Thymus (tissue), 11 donors: ENCODE measurements at regions not wholly inside any gene's neighbourhood (a gene's known extent, or its start where the extent isn't known, plus 50 kb on each side); places are given as distances from the start of the nearest gene placed in this dataset.

Experiments
- DNase-seq, 9 donors: peaks; one replicate each; pipeline ENCODE4 v3.0.0-alpha.2; 2013; ENCODE audit warnings: low spot score in 9 of 9, low read depth in 6 of 9, missing footprints in 1 of 9
- H3K27ac ChIP-seq, 2 donors: one replicate each; pipeline ENCODE4 v1.5.1; 2013; ENCODE audit warnings: control low read depth in 1 of 2, low read depth in 1 of 2, low read length in 1 of 2, mild to moderate bottlenecking in 1 of 2, moderate library complexity in 1 of 2
- H3K27me3 ChIP-seq, 2 donors: one replicate each; pipeline ENCODE4 v1.5.1; 2013; ENCODE audit warnings: low read length in 1 of 2; ENCODE audit not compliant: control insufficient read depth in 2 of 2, insufficient read depth in 1 of 2
- H3K36me3 ChIP-seq, 2 donors: one replicate each; pipeline ENCODE4 v1.5.1; 2013; ENCODE audit warnings: low read length in 1 of 2, mild to moderate bottlenecking in 1 of 2, moderate library complexity in 1 of 2; ENCODE audit not compliant: control insufficient read depth in 2 of 2, insufficient read depth in 2 of 2
- H3K4me1 ChIP-seq, 2 donors: one replicate each; pipeline ENCODE4 v1.5.1; 2013; ENCODE audit warnings: low read length in 2 of 2; ENCODE audit not compliant: control insufficient read depth in 2 of 2, insufficient read depth in 2 of 2
- H3K4me3 ChIP-seq, 2 donors: one replicate each; pipeline ENCODE4 v1.5.1; 2013; ENCODE audit warnings: low read length in 2 of 2, control low read depth in 1 of 2, mild to moderate bottlenecking in 1 of 2
- H3K9me3 ChIP-seq, 2 donors: one replicate each; pipeline ENCODE4 v1.5.1; 2013; ENCODE audit warnings: low read length in 1 of 2, mild to moderate bottlenecking in 1 of 2; ENCODE audit not compliant: control insufficient read depth in 2 of 2, insufficient read depth in 1 of 2
- WGBS: extraction: QIAGEN DNeasy Blood & Tissue Kit; methylation state at CpG from one replicate; pipeline ENCODE4 v1.1.7; 2013; 5-methylcytosine and 5-hydroxymethylcytosine counted together
- donor health status: healthy.

GRCh38 chr11:129275828-129276227 is 83.7 kb upstream of the ARHGAP32 start:
- Histone ChIP-seq H3K27me3 (no peaks in the 10 kb centered on the region), H3K36me3 (no peaks in the 10 kb centered on the region), H3K27ac (no peak overlapping the region), H3K9me3 (no peaks in the 10 kb centered on the region), H3K4me1 (peaks cover 28 to 52% of the 10 kb centered on the region in 2 donors), H3K4me3 (no peak overlapping the region)
- DNase-seq, result no peak
- 94% methylated on average over 3 of the region's 3 CpGs for WGBS

DNA sequence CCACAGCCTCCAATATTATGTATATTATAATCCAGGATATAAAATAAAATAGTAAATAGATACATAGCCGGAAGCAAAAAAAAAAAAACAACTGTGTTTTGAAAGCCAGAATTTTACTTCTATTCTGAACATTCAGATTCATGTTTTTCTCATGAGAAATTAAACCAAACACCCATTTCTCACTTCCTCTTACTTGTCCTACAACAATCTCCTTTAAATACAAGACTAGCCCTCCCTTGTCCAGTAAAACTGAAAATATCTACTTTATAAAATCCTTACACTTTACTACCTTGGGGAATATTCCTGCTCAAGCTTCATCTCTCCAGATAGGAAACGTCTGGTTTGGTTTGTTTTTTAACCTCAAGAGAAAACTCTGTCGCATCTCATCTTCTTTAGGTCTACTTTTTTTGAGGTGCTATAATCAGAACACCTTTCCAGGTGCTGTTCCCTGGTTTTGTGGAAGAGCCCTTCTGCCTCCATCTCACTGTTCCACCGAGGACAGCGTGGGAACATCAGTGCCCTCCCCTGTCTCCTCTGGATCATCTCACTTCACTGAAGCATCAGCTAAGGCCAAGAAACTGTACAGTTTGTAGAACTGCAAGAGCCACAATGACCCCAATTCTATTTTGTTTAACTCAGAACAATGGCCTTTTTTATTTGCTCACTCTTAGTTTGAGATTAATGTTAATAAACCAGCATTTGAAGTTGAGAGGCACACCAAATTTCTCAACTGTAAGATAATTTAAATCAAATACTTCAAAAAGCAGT is 82.0 kb upstream of the ARHGAP32 start:
- no peaks in the 10 kb centered on the region for H3K36me3 ChIP-seq
- H3K27ac ChIP-seq, result peak overlapping the region in 1 of 2 donors; percentile 1
- H3K4me3 ChIP-seq, result no peak overlapping the region
- no peaks in the 10 kb centered on the region for H3K27me3 ChIP-seq
- WGBS, result 78% methylated on average over 5 of the region's 5 CpGs
- DNase-seq, result no peak
- H3K9me3 ChIP-seq, result no peaks in the 10 kb centered on the region
- peaks cover 34 to 56% of the 10 kb centered on the region in 2 donors for H3K4me1 ChIP-seq

- no peak for DNase-seq
- no peaks in the 10 kb centered on the region for H3K9me3 ChIP-seq
- peaks cover 34 to 63% of the 10 kb centered on the region in 2 donors for H3K4me1 ChIP-seq
- H3K27ac ChIP-seq, result no peak overlapping the region
- H3K27me3 ChIP-seq, result no peaks in the 10 kb centered on the region
- no peaks in the 10 kb centered on the region for H3K36me3 ChIP-seq
- no peak overlapping the region for H3K4me3 ChIP-seq
Observed at GRCh38 chr11:129273322-129273721, 81.2 kb upstream of the ARHGAP32 start.

DNA sequence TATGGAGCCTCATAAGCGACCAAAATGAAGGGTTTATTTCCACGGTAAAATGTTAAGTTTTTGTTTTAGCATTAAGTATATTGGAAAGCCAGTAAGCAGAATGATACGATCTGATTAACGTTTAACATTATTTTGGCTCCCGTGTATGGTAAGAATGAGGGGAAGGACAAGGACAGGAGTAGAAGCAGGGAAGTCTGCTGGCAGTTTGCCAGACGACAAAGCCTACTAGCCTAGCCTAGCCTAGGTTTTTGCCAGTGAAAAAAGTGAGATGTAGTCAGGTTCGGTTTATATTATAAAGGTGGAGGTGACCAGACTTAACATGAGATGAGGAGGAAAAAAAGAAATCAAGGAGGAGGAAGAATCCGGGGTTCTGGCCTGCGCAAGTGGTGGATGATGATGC is 78.9 kb upstream of the ARHGAP32 start:
- Histone ChIP-seq H3K36me3 (peaks cover 3 to 6% of the 10 kb centered on the region in 2 donors), H3K4me3 (no peak overlapping the region), H3K27ac (peak overlapping the region; percentile 79 to 90), H3K9me3 (peaks cover 0 to 4% of the 10 kb centered on the region in 2 donors), H3K4me1 (peaks cover 37 to 67% of the 10 kb centered on the region in 2 donors), H3K27me3 (no peaks in the 10 kb centered on the region)
- WGBS, result 76% methylated on average over 9 of the region's 9 CpGs
- DNase-seq, result no peak

DNA sequence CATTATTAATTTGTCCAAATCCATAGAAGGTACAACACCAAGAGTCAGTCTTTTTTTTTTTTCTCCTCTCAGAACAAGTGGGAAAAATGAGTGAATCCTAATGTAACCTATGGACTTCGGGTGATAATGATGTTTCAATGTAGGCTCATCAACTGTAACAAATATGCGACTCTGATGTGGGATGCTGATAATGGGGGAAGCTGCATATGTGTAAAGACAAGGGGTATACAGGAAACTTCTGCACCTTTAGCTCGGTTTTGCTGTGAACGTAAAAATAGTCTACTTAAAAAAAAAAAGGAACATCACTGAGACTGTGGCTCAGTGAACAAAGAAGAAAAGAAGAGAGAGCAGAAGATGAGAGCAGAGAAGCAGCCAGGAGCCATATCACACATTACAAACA is 78.3 kb upstream of the ARHGAP32 start:
- Histone ChIP-seq H3K27me3 (no peaks in the 10 kb centered on the region), H3K9me3 (peaks cover 0 to 4% of the 10 kb centered on the region in 2 donors), H3K27ac (peak overlapping the region; percentile 79 to 90), H3K4me1 (peaks cover 37 to 64% of the 10 kb centered on the region in 2 donors), H3K36me3 (peaks cover 3 to 6% of the 10 kb centered on the region in 2 donors), H3K4me3 (no peak overlapping the region)
- peak in 6 of 9 donors; percentile 53 to 83 (median 62) for DNase-seq
- 6% methylated on average over 4 of the region's 4 CpGs for WGBS

DNA sequence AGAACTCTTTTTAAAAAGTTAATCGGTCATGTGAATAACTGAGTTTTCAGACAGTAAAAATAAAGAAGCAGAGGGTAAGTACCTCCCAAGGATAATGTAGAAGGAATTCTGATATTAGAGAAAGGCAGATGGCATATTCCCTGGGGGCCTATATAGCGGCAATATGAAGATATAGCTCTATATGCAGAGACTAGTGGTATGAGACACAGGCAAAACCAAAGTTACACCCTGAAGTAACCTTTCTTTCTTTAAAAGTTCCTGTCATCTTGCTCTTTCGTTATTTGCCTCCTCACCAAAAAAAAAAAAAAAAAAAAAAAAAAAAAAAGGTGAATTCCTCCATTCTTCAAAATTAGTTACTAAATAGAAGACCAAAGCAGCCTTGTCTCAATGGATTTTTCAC is 76.2 kb upstream of the ARHGAP32 start:
- WGBS, result 73% methylated on average over 3 of the region's 3 CpGs
- H3K27ac ChIP-seq, result peak overlapping the region in 1 of 2 donors; percentile 48
- H3K4me3 ChIP-seq, result no peak overlapping the region
- peaks cover 3 to 9% of the 10 kb centered on the region in 2 donors for H3K36me3 ChIP-seq
- peaks cover 37 to 61% of the 10 kb centered on the region in 2 donors for H3K4me1 ChIP-seq
- peaks cover 0 to 4% of the 10 kb centered on the region in 2 donors for H3K9me3 ChIP-seq
- DNase-seq, result no peak
- no peaks in the 10 kb centered on the region for H3K27me3 ChIP-seq

DNA sequence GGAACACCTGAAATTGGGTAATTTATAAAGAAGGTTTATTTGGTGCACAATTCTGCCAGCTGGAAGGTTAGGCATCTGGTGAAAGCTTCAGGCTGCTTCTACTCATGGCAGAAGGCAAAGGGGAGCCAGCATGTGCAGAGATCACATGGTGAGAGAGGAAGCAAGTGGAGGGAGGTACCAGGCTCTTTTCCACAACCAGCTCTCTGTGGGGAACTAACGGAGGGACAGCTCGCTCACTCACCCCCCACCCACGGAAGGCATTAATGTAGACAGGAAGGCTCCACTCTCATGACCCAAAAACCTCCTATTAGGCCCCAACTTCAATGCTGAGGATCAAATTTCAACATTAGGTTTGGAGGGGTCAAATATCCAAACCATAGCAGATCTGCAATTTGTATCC is 75.6 kb upstream of the ARHGAP32 start:
- Histone ChIP-seq H3K27me3 (no peaks in the 10 kb centered on the region), H3K4me3 (no peak overlapping the region), H3K9me3 (peaks cover 0 to 4% of the 10 kb centered on the region in 2 donors), H3K36me3 (peaks cover 3 to 9% of the 10 kb centered on the region in 2 donors), H3K4me1 (peaks cover 37 to 56% of the 10 kb centered on the region in 2 donors), H3K27ac (peak overlapping the region in 1 of 2 donors; percentile 48)
- 19% methylated on average over 3 of the region's 3 CpGs for WGBS
- DNase-seq, result peak in 3 of 9 donors; percentile 15 to 39 (median 16)

GRCh38 chr11:129266536-129266935 is 74.4 kb upstream of the ARHGAP32 start:
- DNase-seq, result no peak
- Histone ChIP-seq H3K36me3 (peaks cover 3 to 9% of the 10 kb centered on the region in 2 donors), H3K27ac (no peak overlapping the region), H3K9me3 (peaks cover 0 to 4% of the 10 kb centered on the region in 2 donors), H3K4me1 (peaks cover 30 to 46% of the 10 kb centered on the region in 2 donors), H3K4me3 (no peak overlapping the region), H3K27me3 (no peaks in the 10 kb centered on the region)
- 73% methylated on average over 2 of the region's 2 CpGs for WGBS

DNA sequence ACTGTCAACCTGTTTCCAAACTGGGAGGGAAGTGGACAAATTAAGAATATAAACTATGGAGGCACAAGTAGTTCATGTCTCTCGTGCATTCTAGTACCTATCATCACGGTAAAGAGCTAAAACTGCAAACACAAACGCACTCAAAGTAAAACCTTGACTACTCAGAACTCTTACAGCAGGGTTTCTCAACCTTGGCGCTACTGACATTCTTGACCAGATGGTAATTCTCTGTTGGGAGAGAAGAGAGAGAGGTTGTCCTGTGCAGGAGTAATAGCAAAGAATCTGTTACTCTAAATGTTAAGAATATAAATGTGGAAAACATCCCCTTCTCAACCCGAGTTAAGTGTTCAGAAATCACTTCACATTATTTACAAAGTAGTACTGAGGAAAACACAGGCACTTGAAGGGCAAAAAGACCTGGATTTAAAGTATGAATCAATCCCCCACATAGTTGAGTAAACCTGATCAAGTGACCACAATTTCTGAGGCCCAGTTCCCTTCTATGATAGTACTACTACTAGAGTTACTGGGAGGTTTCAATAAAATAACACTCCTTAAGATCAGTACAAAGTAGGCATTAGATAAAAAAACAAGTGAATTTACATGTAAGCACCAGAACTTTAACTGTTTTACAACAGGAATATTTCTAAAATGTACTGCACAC is 73.1 kb upstream of the ARHGAP32 start:
- Histone ChIP-seq H3K27me3 (no peaks in the 10 kb centered on the region), H3K4me1 (peaks cover 19 to 38% of the 10 kb centered on the region in 2 donors), H3K9me3 (peaks cover 0 to 4% of the 10 kb centered on the region in 2 donors), H3K36me3 (peaks cover 3 to 9% of the 10 kb centered on the region in 2 donors), H3K4me3 (no peak overlapping the region), H3K27ac (no peak overlapping the region)
- no peak for DNase-seq
- WGBS, result 93% methylated on average over 5 of the region's 5 CpGs
